Spinal cord (tissue), 9 donors: ENCODE measurements at regions not wholly inside any gene's neighbourhood (a gene's known extent, or its start where the extent isn't known, plus 50 kb on each side); places are given as distances from the start of the nearest gene placed in this dataset.
"Not testable (repeated sequence)": the region's sequence is repeated elsewhere in the genome, so short reads cannot be mapped to it uniquely, and the experiment has no call there.

Experiments
- DNase-seq, 6 donors: peaks; one replicate each; pipeline versions ENCODE4 v3.0.0 to v3.0.0-alpha.2; 2013 to 2015; ENCODE audit warnings: low spot score in 6 of 6, low read depth in 4 of 6
- H3K27ac ChIP-seq: one replicate; pipeline ENCODE4 v1.5.1; 2013; ENCODE audit warnings: low read depth, low read length, control low read depth
- H3K27me3 ChIP-seq: one replicate; pipeline ENCODE4 v1.6.1; 2013; ENCODE audit warnings: low read length; ENCODE audit not compliant: control insufficient read depth, insufficient read depth
- H3K36me3 ChIP-seq: one replicate; pipeline ENCODE4 v1.6.1; 2013; ENCODE audit warnings: low read length; ENCODE audit not compliant: control insufficient read depth, insufficient read depth
- H3K4me1 ChIP-seq: one replicate; pipeline ENCODE4 v1.6.1; 2013; ENCODE audit warnings: low read length; ENCODE audit not compliant: control insufficient read depth, insufficient read depth
- H3K4me3 ChIP-seq: one replicate; pipeline ENCODE4 v1.5.1; 2013; ENCODE audit warnings: low read depth, low read length, control low read depth
- H3K9me3 ChIP-seq: one replicate; pipeline ENCODE4 v1.6.1; 2013; ENCODE audit warnings: low read length; ENCODE audit not compliant: control insufficient read depth, insufficient read depth
- WGBS: methylation state at CpG from one replicate; pipeline ENCODE4 v1.1.5; 2013; ENCODE audit warnings: missing lambda C conversion rate; ENCODE audit not compliant: insufficient coverage; 5-methylcytosine and 5-hydroxymethylcytosine counted together
- donor health status: healthy.

DNA sequence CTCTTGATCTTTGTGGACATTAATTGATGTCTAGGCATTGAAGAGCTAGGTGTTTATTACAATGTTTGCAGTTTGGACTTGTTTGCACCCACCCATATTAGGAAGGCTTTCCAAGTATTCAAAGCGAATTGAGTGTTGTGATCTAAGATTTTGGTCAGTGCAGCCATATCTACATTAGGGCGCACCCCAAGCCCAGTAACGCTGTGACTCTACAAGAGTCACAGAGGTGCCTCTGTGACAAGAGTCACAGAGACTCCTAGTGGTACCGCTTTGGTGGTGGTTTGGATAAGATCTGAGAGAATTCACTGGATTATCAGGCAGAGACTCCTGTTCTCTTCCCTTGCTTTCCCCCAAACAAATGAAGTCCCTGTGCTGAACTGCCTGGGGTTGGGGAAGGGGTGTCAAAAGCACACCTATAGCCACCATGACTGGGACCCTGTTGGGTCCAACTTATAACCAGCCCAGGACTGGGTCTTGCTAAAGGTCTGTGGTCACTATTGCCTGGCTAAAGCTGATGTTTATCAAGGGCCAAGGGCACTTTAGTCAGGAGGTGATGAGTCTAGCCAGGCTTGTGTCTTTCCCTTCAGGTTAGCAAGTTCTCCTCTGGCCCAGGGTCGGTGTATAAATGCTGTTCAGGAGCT, 114.1 kb upstream of the RIOK2 start:
- Histone ChIP-seq H3K4me1 (no peaks in the 10 kb centered on the region), H3K27me3 (no peaks in the 10 kb centered on the region), H3K27ac (no peak overlapping the region), H3K4me3 (no peak overlapping the region), H3K36me3 (no peaks in the 10 kb centered on the region), H3K9me3 (no peaks in the 10 kb centered on the region)
- WGBS: no CpG with 5 or more reads among the region's 5 CpGs
- DNase-seq: peak in 3 of 6 donors; percentile 3 to 76 (median 38)

DNA sequence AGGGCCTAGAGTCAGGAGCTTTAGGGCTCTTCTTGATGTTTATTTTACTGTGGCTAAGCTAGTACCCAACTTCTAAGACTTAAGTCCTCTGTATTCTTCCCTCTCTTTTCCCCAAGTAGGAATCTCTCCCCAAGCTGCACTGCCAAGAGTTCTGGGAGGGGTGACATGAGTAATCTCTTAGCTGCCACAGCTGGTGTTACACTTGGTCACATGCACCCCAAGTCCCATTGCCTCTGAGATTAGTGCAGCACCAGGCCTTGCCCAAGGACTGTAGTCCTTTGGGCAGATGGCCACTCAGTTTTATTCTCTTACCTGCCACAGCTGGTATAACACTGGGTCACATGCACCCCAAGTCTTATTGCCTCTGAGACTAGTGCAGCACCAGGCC, 114.7 kb upstream of the RIOK2 start:
- Histone ChIP-seq H3K9me3 (no peaks in the 10 kb centered on the region), H3K27ac (no peak overlapping the region), H3K4me1 (no peaks in the 10 kb centered on the region), H3K27me3 (no peaks in the 10 kb centered on the region), H3K4me3 (no peak overlapping the region), H3K36me3 (no peaks in the 10 kb centered on the region)
- no peak for DNase-seq

DNA sequence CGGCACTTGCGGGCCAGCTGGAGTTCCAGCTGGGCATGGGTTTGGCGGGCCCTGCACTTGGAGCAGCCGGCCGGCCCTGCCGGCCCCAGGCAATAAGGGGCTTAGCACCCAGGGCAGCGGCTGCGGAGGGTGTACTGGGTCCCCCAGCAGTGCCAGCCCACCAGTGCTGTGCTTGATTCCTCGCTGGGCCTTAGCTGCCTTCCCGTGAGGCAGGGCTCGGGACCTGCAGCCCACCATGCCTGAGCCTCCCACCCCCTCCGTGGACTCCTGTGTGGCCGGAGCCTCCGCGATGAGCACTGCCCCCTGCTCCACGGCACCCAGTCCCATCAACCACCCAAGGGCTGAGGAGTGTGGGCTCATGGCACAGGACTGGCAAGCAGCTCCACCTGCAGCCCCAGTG, 118.1 kb upstream of the RIOK2 start:
- not testable (repeated sequence) for H3K36me3 ChIP-seq, DNase-seq, H3K9me3 ChIP-seq, H3K4me1 ChIP-seq, H3K27ac ChIP-seq, H3K4me3 ChIP-seq, H3K27me3 ChIP-seq
- 87% methylated on average over 16 of the region's 16 CpGs for WGBS

DNA sequence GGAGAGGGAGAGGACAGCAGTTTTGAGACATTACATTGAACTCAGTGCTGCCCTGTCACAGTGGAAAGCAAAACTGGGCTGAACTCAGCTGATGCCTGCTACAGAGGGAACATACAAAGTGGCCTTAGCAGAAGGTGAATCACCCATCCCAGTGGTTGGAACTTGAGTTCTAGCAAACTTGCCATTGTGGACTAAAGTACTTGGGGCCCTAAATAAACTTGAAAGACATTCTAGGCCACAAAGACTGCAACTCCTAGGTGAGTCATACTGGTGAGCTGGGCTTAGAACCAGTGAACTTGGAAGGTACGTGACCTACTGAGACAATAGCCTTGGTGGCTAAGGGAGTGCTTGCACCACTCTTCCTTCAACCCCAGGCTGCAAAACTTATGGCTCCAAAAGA, 155.7 kb upstream of the RIOK2 start:
- no peaks in the 10 kb centered on the region for H3K4me1 ChIP-seq
- H3K27ac ChIP-seq: no peak overlapping the region
- no CpG with 5 or more reads among the region's 1 CpG for WGBS
- no peaks in the 10 kb centered on the region for H3K36me3 ChIP-seq
- H3K4me3 ChIP-seq: no peak overlapping the region
- no peak for DNase-seq
- H3K9me3 ChIP-seq: peaks cover 3% of the 10 kb centered on the region
- H3K27me3 ChIP-seq: no peaks in the 10 kb centered on the region

DNA sequence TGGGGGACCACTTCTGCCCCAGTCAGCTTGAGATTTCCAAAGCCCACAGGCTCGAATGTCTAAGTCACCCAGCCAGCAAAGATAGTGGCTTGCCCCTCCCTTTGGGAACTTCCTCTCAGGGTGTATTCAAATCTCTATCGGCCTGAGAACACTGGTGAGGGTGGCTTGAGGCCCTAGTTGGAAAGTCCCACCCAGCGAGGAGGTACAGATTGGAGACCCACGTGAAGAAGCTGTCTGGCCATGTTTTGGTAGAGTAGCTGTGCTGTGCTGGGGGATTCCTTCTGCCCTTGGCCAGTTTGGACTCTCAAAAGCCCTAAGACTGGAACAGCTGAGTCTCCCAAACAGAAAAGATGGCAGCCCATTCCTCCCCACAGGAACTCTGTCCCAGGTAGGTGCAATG, 172.7 kb upstream of the RIOK2 start:
- H3K9me3 ChIP-seq: peaks cover 8% of the 10 kb centered on the region
- no peaks in the 10 kb centered on the region for H3K27me3 ChIP-seq
- H3K4me1 ChIP-seq: no peaks in the 10 kb centered on the region
- H3K36me3 ChIP-seq: no peaks in the 10 kb centered on the region
- 77% methylated on average over 2 of the region's 4 CpGs for WGBS
- no peak for DNase-seq
- H3K27ac ChIP-seq: no peak overlapping the region
- no peak overlapping the region for H3K4me3 ChIP-seq

DNA sequence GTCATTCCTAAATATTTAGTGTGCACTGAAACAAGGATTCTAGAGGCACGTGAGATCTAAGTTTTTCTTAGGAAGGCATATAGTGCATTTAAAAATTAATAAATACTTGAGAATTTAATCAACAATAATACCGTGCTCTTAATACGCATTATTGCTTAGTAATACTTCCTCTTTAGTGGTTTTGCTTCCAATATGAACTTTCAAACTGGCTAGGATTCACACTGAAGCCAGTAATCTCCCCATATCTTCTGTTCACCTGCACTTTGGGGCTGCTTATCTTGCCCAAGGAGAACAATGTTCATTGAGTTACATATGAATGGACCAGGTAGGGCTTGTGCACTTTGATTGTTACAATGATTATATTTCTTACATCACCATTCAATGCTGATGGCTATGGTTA, 180.5 kb upstream of the RIOK2 start:
- Histone ChIP-seq H3K9me3 (peaks cover 4% of the 10 kb centered on the region), H3K4me3 (no peak overlapping the region), H3K27me3 (no peaks in the 10 kb centered on the region), H3K27ac (no peak overlapping the region), H3K36me3 (no peaks in the 10 kb centered on the region), H3K4me1 (no peaks in the 10 kb centered on the region)
- DNase-seq: no peak
- 80% methylated on average over 2 of the region's 3 CpGs for WGBS

DNA sequence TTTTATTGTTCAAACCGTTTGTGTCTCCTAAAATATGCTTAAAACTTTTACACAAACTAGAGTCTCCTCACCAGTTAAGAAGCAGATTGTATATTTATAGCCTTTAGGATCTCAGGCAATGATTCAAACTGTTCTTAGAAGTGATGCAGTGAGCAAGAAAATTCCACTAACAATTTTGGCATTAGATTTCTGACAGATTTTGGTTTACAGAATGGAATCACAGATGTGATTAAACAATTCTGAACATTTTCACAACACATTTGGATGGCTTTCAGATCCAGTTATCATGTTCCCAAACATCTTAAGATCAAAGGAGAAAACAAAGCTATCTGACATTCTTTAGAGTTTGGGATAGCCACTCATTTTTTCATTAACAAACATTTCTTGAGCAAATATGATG, 181.7 kb upstream of the RIOK2 start:
- Histone ChIP-seq H3K4me1 (no peaks in the 10 kb centered on the region), H3K27me3 (no peaks in the 10 kb centered on the region), H3K36me3 (no peaks in the 10 kb centered on the region), H3K27ac (no peak overlapping the region), H3K4me3 (no peak overlapping the region), H3K9me3 (peaks cover 4% of the 10 kb centered on the region)
- WGBS: no CpG with 5 or more reads among the region's 1 CpG
- peak in 1 of 6 donors; percentile 14 for DNase-seq

DNA sequence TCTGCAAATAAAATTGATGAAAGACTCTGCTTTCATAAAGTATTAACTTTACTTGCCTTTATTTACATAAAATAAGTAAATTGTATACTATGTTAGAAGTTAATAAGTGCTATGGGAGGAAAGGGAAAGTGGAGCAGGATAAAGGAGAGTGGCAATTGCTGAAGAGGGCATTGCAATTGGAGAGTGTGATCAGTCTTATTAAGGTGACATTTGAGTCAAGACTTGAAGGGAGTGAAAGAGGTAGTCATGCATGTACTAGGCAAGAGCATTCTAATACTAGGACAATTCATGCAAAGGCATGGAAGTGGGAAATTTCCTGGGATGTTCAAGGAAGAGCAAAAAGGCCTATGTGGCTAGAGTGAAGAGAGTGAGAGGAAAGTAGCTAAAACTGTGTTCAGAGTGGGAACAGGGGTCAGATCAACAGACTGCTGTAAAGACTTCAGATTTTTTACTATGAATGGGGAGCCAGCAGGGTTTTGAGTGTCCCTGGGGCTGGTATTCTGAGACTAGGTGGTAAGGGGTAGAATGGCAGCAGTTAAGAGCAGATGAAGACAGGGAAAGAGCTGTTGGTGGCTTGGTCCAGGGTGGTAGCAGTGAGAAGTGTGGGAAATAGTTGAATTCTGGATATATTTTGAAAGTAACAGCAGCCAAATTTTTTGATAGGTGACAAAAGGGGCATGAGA, 182.3 kb upstream of the RIOK2 start:
- no peak overlapping the region for H3K27ac ChIP-seq
- DNase-seq: no peak
- H3K36me3 ChIP-seq: no peaks in the 10 kb centered on the region
- H3K4me3 ChIP-seq: no peak overlapping the region
- no peaks in the 10 kb centered on the region for H3K4me1 ChIP-seq
- H3K9me3 ChIP-seq: peaks cover 4% of the 10 kb centered on the region
- H3K27me3 ChIP-seq: no peaks in the 10 kb centered on the region

DNA sequence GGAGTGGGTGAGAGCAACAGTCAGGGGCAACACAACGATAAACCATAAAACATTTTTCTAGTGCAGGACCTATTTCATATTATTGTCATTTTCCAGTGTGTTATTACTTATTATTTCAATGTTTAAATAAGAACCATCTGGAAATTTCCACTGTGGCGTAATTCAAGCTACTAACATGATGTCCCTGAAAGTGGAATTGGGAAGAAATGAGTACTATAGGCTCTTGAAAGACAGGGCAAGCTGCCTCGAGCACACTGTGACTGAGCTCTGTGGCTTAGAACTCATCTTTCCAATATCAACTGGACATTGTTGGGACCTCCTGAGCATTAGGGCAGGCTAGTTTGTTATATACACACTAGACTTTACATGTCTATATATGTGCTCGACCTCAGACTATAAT, 182.9 kb upstream of the RIOK2 start:
- no peaks in the 10 kb centered on the region for H3K27me3 ChIP-seq
- DNase-seq: no peak
- no peak overlapping the region for H3K27ac ChIP-seq
- H3K36me3 ChIP-seq: no peaks in the 10 kb centered on the region
- 100% methylated on average over 1 of the region's 4 CpGs for WGBS
- H3K9me3 ChIP-seq: peaks cover 4% of the 10 kb centered on the region
- H3K4me1 ChIP-seq: no peaks in the 10 kb centered on the region
- H3K4me3 ChIP-seq: no peak overlapping the region

DNA sequence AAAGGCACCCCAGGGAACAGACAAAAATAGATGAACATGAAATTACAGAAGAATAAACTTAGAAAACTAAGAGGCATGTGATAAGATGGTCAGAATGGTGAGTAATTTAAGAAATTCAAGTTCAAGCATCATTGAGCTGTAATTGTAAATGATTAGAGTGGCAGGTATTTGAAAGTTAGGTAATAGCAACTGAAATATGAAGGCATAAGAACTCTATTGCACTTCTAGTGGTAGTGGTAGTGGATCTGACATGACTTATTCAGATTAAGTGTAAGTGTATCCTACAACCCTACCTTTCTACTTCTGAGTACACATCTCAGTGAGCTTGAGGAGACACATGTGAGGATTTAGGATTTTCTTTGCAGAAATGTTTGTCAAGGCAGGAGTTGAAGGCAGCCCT, 192.9 kb upstream of the RIOK2 start:
- Histone ChIP-seq H3K36me3 (no peaks in the 10 kb centered on the region), H3K9me3 (no peaks in the 10 kb centered on the region), H3K4me1 (no peaks in the 10 kb centered on the region), H3K4me3 (no peak overlapping the region), H3K27me3 (no peaks in the 10 kb centered on the region), H3K27ac (no peak overlapping the region)
- no peak for DNase-seq
